ENCODE measurements at regions not wholly inside any gene's neighbourhood (a gene's known extent, or its start where the extent isn't known, plus 50 kb on each side); places are given as distances from the start of the nearest gene placed in this dataset.

DNA sequence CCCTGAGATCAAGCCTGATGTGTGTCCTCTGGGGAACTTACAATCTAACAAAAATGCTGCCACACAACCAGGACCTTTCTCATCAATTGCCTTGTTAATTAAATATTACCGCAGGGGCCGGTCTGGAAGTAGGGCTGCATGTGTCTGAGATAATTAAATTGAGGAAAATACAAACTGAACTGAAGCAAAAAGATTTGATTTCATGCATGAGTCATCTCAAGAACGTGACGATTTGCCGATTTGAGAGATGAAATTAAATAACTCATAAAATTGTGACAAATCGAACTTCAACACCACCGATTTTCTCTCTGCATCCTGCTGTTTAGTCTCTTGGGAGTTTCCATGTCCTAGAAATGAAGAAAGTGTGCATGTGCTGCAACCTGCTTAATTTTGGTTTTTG is 94.6 kb upstream of the DAAM1 start:
- H3K27me3 ChIP-seq (ENCODE audit: insufficient read depth, low read length), result peaks cover 4% of the 10 kb centered on the region
- H3K4me1 ChIP-seq (ENCODE audit: insufficient read depth, low read length), result no peaks in the 10 kb centered on the region
- no peaks in the 10 kb centered on the region for H3K36me3 ChIP-seq (ENCODE audit: insufficient read depth, low read length)
- no peaks in the 10 kb centered on the region for H3K9me3 ChIP-seq (ENCODE audit: low read length)
- H2AFZ ChIP-seq (ENCODE audit: low read depth, low read length), result no peak overlapping the region
- H3K4me3 ChIP-seq (ENCODE audit: low read length), result no peak overlapping the region

DNA sequence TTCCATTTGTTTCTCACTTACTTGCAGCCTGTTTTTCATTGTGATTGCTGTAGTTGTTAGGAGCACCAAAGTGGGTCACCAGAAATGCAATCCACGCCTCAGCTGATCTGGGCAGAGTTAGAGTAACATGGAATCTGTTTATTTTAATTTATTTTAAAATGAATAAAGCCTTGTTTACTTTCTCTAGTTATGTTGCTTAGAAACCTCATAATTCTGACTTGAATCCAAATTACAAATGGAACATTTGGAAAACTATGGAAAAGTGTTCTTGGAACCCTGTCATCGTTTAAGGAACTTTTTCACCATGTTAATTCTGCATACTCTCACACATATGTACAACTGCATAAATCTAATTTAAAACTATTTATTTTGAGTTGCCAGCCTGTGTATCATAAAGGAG is 92.2 kb upstream of the DAAM1 start:
- Histone ChIP-seq H3K4me1 (ENCODE audit: insufficient read depth, low read length) (no peaks in the 10 kb centered on the region), H3K4me3 (ENCODE audit: low read length) (no peak overlapping the region), H3K36me3 (ENCODE audit: insufficient read depth, low read length) (no peaks in the 10 kb centered on the region), H3K27me3 (ENCODE audit: insufficient read depth, low read length) (peaks cover 1% of the 10 kb centered on the region), H2AFZ (ENCODE audit: low read depth, low read length) (no peak overlapping the region), H3K9me3 (ENCODE audit: low read length) (no peaks in the 10 kb centered on the region)

DNA sequence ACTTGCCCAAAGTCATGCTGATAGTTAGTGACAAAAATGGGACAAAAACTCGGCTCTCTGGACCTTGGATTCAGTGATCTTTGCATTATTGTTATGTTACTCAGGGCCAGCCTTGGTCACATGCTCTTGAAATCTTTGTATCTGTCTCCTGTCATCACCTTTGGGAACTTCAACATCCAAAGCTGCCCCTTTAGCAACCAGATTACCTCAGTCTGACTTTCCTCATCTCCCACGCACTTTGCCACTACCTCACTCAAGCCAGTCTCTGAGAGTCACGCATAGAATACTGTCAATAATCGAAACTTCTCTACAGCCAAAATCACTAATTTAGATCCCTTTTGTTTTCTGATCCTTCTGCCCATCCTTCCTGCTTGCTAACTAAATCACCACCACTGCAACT is 90.8 kb upstream of the DAAM1 start:
- no peaks in the 10 kb centered on the region for H3K36me3 ChIP-seq (ENCODE audit: insufficient read depth, low read length)
- H3K4me3 ChIP-seq (ENCODE audit: low read length), result no peak overlapping the region
- H3K4me1 ChIP-seq (ENCODE audit: insufficient read depth, low read length), result no peaks in the 10 kb centered on the region
- no peaks in the 10 kb centered on the region for H3K27me3 ChIP-seq (ENCODE audit: insufficient read depth, low read length)
- H2AFZ ChIP-seq (ENCODE audit: low read depth, low read length), result no peak overlapping the region
- H3K9me3 ChIP-seq (ENCODE audit: low read length), result no peaks in the 10 kb centered on the region

DNA sequence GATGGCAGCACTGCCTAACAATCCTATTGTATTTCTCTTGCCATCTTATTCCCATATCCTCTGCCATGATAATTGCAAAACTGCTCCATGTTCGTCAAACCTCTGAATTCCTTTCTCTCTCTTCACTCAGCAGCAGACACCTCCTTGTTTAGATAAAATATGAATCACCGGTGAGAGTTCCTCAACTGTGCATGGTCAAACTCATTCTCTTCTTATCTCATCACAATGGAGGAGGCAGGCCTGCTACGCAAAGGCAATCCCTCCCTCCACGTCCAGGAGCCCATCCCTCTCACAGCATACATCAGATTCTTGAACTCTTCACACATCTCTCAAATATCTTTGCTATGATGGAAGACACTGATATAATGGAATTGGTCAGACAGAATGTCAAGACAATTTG is 90.1 kb upstream of the DAAM1 start:
- Histone ChIP-seq H3K36me3 (ENCODE audit: insufficient read depth, low read length) (no peaks in the 10 kb centered on the region), H2AFZ (ENCODE audit: low read depth, low read length) (no peak overlapping the region), H3K4me3 (ENCODE audit: low read length) (no peak overlapping the region), H3K9me3 (ENCODE audit: low read length) (no peaks in the 10 kb centered on the region), H3K27me3 (ENCODE audit: insufficient read depth, low read length) (no peaks in the 10 kb centered on the region), H3K4me1 (ENCODE audit: insufficient read depth, low read length) (no peaks in the 10 kb centered on the region)

DNA sequence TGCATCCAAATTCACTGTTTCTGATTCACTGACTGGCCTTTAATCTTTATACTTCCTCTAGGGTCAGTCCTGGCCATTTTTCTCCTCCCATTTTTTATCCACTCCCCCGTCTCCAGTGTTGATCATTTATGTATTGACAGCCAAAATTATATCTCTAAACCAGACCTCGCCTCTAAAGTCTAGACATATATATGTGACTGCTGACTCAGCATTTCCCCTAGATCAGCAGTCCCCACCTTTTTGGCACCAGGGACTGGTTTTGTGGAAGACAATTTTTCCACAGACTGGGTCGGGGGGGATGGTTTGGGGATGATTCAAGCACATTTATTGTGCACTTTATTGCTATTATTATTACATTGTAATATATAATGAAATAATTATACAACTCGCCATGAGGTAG is 88.3 kb upstream of the DAAM1 start:
- Histone ChIP-seq H3K4me3 (ENCODE audit: low read length) (no peak overlapping the region), H3K36me3 (ENCODE audit: insufficient read depth, low read length) (no peaks in the 10 kb centered on the region), H3K4me1 (ENCODE audit: insufficient read depth, low read length) (no peaks in the 10 kb centered on the region), H3K27me3 (ENCODE audit: insufficient read depth, low read length) (no peaks in the 10 kb centered on the region), H3K9me3 (ENCODE audit: low read length) (no peaks in the 10 kb centered on the region), H2AFZ (ENCODE audit: low read depth, low read length) (no peak overlapping the region)

DNA sequence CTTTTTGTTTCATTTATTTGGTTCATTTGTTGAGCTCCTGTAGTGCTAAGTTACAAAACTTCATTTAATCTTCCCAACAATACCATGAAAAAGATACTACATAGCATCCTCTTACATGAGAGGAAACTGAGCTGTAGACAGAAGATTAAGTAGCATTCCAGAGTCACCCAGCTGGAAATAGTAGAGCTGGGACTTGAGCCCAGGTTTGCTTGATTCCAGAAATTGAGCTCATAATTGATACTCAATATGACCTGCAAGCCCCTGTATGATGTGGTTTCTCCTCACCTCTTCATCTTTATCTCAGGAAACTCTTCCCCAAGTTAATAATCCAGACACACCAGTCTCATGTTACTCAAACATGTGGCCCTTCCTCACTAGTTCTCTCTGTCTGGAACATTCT is 87.0 kb upstream of the DAAM1 start:
- no peaks in the 10 kb centered on the region for H3K27me3 ChIP-seq (ENCODE audit: insufficient read depth, low read length)
- no peaks in the 10 kb centered on the region for H3K9me3 ChIP-seq (ENCODE audit: low read length)
- H3K4me3 ChIP-seq (ENCODE audit: low read length), result no peak overlapping the region
- no peaks in the 10 kb centered on the region for H3K36me3 ChIP-seq (ENCODE audit: insufficient read depth, low read length)
- H2AFZ ChIP-seq (ENCODE audit: low read depth, low read length), result no peak overlapping the region
- no peaks in the 10 kb centered on the region for H3K4me1 ChIP-seq (ENCODE audit: insufficient read depth, low read length)

DNA sequence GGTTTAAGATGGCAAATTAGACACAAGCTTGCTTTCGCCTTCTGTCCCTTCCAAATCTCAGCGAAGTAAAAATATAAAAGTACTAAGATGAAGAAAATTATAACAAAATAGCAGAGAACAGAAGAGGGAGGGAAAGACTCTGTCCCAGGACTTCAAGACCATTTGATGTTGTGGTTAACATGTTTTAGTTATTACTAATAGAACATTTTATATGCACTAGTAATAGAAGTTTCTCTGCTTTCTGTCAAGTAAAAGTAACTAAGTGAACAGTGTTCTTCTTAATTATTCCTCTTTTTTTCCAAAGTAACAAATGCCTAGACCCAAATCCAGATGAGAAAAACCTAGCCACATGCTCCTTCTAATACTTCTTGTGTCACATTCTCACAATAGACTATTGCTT is 85.1 kb upstream of the DAAM1 start:
- H3K9me3 ChIP-seq (ENCODE audit: low read length), result no peaks in the 10 kb centered on the region
- H3K4me1 ChIP-seq (ENCODE audit: insufficient read depth, low read length), result peaks cover 4% of the 10 kb centered on the region
- no peak overlapping the region for H3K4me3 ChIP-seq (ENCODE audit: low read length)
- H3K36me3 ChIP-seq (ENCODE audit: insufficient read depth, low read length), result no peaks in the 10 kb centered on the region
- no peaks in the 10 kb centered on the region for H3K27me3 ChIP-seq (ENCODE audit: insufficient read depth, low read length)
- no peak overlapping the region for H2AFZ ChIP-seq (ENCODE audit: low read depth, low read length)

DNA sequence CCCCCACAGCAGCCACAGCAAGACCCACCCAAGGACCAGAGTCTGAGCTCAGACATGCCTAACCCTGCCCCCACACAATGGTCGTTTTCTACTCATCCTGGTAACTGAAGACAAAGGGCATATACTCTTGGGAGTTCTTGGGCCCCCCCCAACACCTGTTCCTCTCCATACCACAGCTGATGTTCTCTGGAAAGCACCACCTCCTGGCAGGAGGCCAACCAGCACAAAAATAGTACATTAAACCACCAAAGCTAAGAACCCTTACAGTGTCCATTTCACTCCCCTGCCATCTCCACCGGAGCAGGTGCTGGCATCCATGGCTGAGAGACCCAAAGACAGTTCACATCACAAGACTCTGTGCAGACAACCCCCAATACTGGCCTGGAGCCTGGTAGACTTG is 80.6 kb upstream of the DAAM1 start:
- Histone ChIP-seq H3K4me1 (ENCODE audit: insufficient read depth, low read length) (peaks cover 4% of the 10 kb centered on the region), H3K27me3 (ENCODE audit: insufficient read depth, low read length) (no peaks in the 10 kb centered on the region), H3K36me3 (ENCODE audit: insufficient read depth, low read length) (no peaks in the 10 kb centered on the region), H3K4me3 (ENCODE audit: low read length) (no peak overlapping the region), H3K9me3 (ENCODE audit: low read length) (no peaks in the 10 kb centered on the region), H2AFZ (ENCODE audit: low read depth, low read length) (no peak overlapping the region)

DNA sequence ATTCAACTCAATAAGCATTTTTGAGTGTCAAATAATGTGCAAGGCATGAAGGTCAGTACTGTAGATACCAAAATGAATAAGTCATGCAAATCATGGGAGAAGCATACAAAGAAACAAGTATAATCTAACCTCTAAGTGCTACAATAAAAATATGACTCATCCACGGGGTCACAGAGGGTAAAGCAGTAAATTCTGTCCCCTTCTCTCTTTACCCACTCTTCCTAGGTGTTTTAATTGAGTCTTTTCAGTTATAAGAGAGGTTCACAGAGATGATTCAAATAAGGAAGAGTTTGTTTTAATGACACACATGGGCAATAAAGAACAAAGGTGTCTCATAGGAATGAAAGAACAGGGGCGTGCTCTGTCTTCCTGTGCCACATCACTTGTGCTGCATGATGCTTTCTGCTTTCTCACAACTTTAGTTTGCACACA is 71.5 kb upstream of the DAAM1 start:
- no peaks in the 10 kb centered on the region for H3K9me3 ChIP-seq (ENCODE audit: low read length)
- no peaks in the 10 kb centered on the region for H3K36me3 ChIP-seq (ENCODE audit: insufficient read depth, low read length)
- peaks cover 3% of the 10 kb centered on the region for H3K4me1 ChIP-seq (ENCODE audit: insufficient read depth, low read length)
- no peak overlapping the region for H3K4me3 ChIP-seq (ENCODE audit: low read length)
- peaks cover 4% of the 10 kb centered on the region for H3K27me3 ChIP-seq (ENCODE audit: insufficient read depth, low read length)
- H2AFZ ChIP-seq (ENCODE audit: low read depth, low read length), result no peak overlapping the region

DNA sequence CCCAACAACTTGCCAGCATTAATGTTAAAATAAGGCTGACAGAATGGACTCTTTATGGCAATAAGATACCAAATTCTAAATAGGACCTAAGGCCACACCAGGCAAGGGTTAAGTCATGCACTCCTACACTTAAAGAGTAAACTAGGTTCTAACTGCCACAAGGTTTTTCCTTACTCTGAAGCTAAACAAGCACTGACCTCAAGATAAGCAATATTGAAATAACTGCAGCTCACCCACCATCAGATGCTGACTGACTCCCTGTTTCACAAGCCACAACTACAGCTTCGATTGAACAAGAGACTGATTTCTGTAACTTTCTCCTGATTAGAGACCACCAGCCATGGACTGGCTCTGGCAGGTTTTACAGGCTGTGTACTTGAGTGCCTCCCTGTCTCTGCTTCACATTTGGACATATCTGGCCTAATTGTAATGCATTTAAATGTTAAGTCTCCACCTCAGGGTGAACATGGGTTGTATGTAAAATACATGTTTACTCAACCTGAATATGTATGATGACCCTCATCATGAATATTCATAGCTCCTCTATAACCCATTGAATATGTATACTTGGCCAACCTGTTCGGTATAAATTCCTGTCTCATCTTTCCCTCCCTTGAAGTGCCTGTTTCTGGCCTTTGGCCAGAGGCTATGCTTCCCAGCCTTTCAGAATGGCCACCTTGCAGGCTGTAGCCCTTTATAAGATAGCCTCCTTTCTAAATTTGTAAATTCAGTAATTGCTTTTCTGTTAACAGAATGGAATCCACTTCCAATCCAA is 70.5 kb upstream of the DAAM1 start:
- peaks cover 3% of the 10 kb centered on the region for H3K4me1 ChIP-seq (ENCODE audit: insufficient read depth, low read length)
- H3K4me3 ChIP-seq (ENCODE audit: low read length), result no peak overlapping the region
- H2AFZ ChIP-seq (ENCODE audit: low read depth, low read length), result no peak overlapping the region
- H3K9me3 ChIP-seq (ENCODE audit: low read length), result no peaks in the 10 kb centered on the region
- peaks cover 4% of the 10 kb centered on the region for H3K27me3 ChIP-seq (ENCODE audit: insufficient read depth, low read length)
- no peaks in the 10 kb centered on the region for H3K36me3 ChIP-seq (ENCODE audit: insufficient read depth, low read length)

DNA sequence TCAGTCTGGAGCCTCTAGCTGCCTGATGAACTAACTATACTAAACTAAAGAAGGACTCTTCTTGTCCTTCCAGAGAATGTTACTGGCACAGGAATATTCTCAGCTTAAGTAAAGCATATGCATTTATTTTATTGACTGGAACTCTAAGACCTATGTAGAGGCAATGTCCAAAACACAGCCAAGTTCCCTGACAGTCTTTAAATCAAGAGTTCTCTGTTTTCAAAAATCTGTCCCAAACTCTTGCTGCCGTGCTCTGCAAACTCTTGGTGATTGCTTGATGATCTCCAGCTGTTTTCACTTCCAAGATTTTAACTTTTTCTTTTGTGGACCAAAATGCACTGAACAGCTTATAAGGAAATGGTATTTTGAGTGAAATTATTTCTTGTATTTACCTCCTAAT is 67.5 kb upstream of the DAAM1 start:
- no peak overlapping the region for H2AFZ ChIP-seq (ENCODE audit: low read depth, low read length)
- peaks cover 3% of the 10 kb centered on the region for H3K4me1 ChIP-seq (ENCODE audit: insufficient read depth, low read length)
- no peak overlapping the region for H3K4me3 ChIP-seq (ENCODE audit: low read length)
- no peaks in the 10 kb centered on the region for H3K36me3 ChIP-seq (ENCODE audit: insufficient read depth, low read length)
- H3K27me3 ChIP-seq (ENCODE audit: insufficient read depth, low read length), result peaks cover 4% of the 10 kb centered on the region
- no peaks in the 10 kb centered on the region for H3K9me3 ChIP-seq (ENCODE audit: low read length)

DNA sequence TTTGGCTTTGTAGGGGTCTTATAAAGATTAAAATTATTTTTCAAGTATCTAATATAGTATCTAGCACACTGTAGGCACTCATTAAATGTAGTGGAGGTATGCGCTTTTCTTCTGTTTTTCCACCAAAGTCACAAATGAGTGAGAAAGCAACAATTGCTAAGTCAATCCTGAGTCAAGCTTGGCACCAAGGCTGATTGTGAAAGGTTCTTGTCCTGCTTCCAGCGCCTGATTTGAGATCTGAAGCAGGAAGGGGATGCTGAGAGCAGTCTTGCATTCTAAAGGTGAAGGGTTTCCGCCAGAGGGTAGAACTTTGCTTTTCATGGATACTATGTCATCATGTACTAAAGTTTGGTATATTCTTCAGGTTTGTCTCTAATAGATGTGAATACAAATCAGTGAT is 64.9 kb upstream of the DAAM1 start:
- no peaks in the 10 kb centered on the region for H3K36me3 ChIP-seq (ENCODE audit: insufficient read depth, low read length)
- no peak overlapping the region for H3K4me3 ChIP-seq (ENCODE audit: low read length)
- H3K27me3 ChIP-seq (ENCODE audit: insufficient read depth, low read length), result peaks cover 4% of the 10 kb centered on the region
- no peak overlapping the region for H2AFZ ChIP-seq (ENCODE audit: low read depth, low read length)
- no peaks in the 10 kb centered on the region for H3K9me3 ChIP-seq (ENCODE audit: low read length)
- H3K4me1 ChIP-seq (ENCODE audit: insufficient read depth, low read length), result no peaks in the 10 kb centered on the region

DNA sequence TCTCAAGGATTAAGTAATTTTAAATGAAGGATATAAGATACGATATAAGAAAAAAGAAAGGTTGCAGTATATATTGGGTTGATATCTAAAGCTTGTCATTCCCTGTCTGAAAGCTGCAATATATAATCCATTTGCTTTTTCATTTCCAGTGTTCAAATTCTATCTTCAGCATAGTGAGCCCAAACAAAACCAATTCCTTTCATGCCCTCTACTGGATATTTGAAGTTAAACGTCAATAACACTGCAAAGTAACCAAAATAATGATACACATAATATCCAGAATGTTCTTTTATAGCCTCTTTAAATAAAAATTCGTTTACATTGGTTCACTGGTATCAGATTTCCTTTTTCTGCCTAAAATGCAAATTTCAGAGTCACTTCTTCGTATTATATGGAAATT is 64.5 kb upstream of the DAAM1 start:
- peaks cover 4% of the 10 kb centered on the region for H3K27me3 ChIP-seq (ENCODE audit: insufficient read depth, low read length)
- no peak overlapping the region for H3K4me3 ChIP-seq (ENCODE audit: low read length)
- H3K4me1 ChIP-seq (ENCODE audit: insufficient read depth, low read length), result no peaks in the 10 kb centered on the region
- H3K9me3 ChIP-seq (ENCODE audit: low read length), result no peaks in the 10 kb centered on the region
- H2AFZ ChIP-seq (ENCODE audit: low read depth, low read length), result no peak overlapping the region
- H3K36me3 ChIP-seq (ENCODE audit: insufficient read depth, low read length), result no peaks in the 10 kb centered on the region

DNA sequence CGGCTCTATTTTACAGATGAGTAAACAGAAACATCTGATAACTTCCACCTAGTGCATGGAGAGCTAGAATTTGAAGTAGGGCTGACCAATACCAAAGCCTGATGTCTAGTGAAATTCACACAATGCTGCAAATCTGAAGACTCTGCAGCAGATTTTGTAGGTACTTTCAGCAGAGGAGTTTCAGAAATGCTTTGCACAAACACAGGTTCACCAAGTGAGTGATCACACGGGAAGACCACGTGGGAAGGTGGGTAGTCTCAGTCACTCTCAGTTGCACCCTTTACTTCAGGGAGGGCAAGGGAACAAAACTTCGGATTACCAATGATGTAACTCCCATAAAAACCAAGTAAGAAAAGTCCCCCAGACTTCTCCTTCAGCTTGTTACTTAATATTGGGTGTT is 63.3 kb upstream of the DAAM1 start:
- Histone ChIP-seq H3K9me3 (ENCODE audit: low read length) (no peaks in the 10 kb centered on the region), H3K36me3 (ENCODE audit: insufficient read depth, low read length) (no peaks in the 10 kb centered on the region), H2AFZ (ENCODE audit: low read depth, low read length) (no peak overlapping the region), H3K4me3 (ENCODE audit: low read length) (no peak overlapping the region), H3K27me3 (ENCODE audit: insufficient read depth, low read length) (peaks cover 4% of the 10 kb centered on the region), H3K4me1 (ENCODE audit: insufficient read depth, low read length) (no peaks in the 10 kb centered on the region)

Measured in neuron (in vitro differentiated cells).